Loucy (cell line): ENCODE measurements at regions not wholly inside any gene's neighbourhood (a gene's known extent, or its start where the extent isn't known, plus 50 kb on each side); places are given as distances from the start of the nearest gene placed in this dataset.

Experiments used
- H2AFZ ChIP-seq: fragments of 200-600 bp; sonication (generic); 2 replicates; pipeline ENCODE4 v1.6.0; 2016; ENCODE audit warnings: antibody characterized with exemption, mild to moderate bottlenecking, low read length, moderate library complexity
- H3F3A ChIP-seq: fragments of 200-600 bp; 2 replicates; pipeline ENCODE4 v1.6.0; 2016; ENCODE audit warnings: antibody characterized with exemption, low read depth, mild to moderate bottlenecking
- H3K27me3 ChIP-seq: fragments of 200-600 bp; sonication (generic); 2 replicates; pipeline ENCODE4 v1.6.1; 2014; ENCODE audit warnings: low read length, mild to moderate bottlenecking; ENCODE audit not compliant: insufficient read depth, poor library complexity, severe bottlenecking
- H3K36me3 ChIP-seq: fragments of 200-600 bp; sonication (generic); 2 replicates; pipeline ENCODE4 v1.6.1; 2016; ENCODE audit warnings: low read length; ENCODE audit not compliant: insufficient read depth
- H3K4me1 ChIP-seq: fragments of 200-600 bp; sonication (generic); 2 replicates; pipeline ENCODE4 v1.5.1; 2014; ENCODE audit warnings: low read length, mild to moderate bottlenecking; ENCODE audit not compliant: insufficient read depth, poor library complexity, severe bottlenecking
- H3K4me2 ChIP-seq: fragments of 200-600 bp; sonication (generic); 2 replicates; pipeline ENCODE4 v1.6.0; 2014; ENCODE audit warnings: antibody characterized with exemption, low read length, low read depth, mild to moderate bottlenecking; ENCODE audit not compliant: poor library complexity, severe bottlenecking
- H3K4me3 ChIP-seq: fragments of 200-600 bp; sonication (generic); 2 replicates; pipeline ENCODE4 v1.5.1; 2014; ENCODE audit warnings: low read length, mild to moderate bottlenecking, mixed read lengths; ENCODE audit not compliant: poor library complexity, severe bottlenecking
- H3K79me2 ChIP-seq: fragments of 200-600 bp; sonication (generic); 2 replicates; pipeline ENCODE4 v1.6.1; 2014; ENCODE audit warnings: low read length; ENCODE audit not compliant: insufficient read depth
- H3K9ac ChIP-seq: fragments of 200-600 bp; sonication (generic); 2 replicates; pipeline ENCODE4 v1.6.0; 2014; ENCODE audit warnings: mild to moderate bottlenecking, low read depth, low read length, moderate library complexity; ENCODE audit not compliant: poor library complexity, severe bottlenecking
- H3K9me2 ChIP-seq: fragments of 200-600 bp; sonication (generic); replicated peaks from 2 replicates; pipeline ENCODE4 v1.6.1; 2016; ENCODE audit warnings: low read depth, low read length, mixed read lengths
- H3K9me3 ChIP-seq: fragments of 200-600 bp; sonication (generic); 2 replicates; pipeline ENCODE4 v1.6.1; 2014; ENCODE audit warnings: mild to moderate bottlenecking, antibody characterized with exemption, low read length, low read depth; ENCODE audit not compliant: insufficient read depth
- H4K20me1 ChIP-seq: fragments of 200-600 bp; sonication (generic); 2 replicates; pipeline ENCODE4 v1.6.0; 2014; ENCODE audit warnings: antibody characterized with exemption, low read length, mild to moderate bottlenecking; ENCODE audit not compliant: insufficient read depth, poor library complexity, severe bottlenecking
- CTCF ChIP-seq: fragments of 200-600 bp; sonication (generic); conservative IDR thresholded peaks from 2 replicates; pipeline ENCODE4 v1.5.1; 2014; ENCODE audit warnings: mild to moderate bottlenecking, antibody characterized with exemption, low read length
- EZH2phosphoT487 ChIP-seq: fragments of 200-600 bp; IDR thresholded peaks from 2 replicates; pipeline ENCODE4 v1.6.1; 2018; ENCODE audit warnings: antibody characterized with exemption, mild to moderate bottlenecking, moderate library complexity, borderline replicate concordance

GRCh38 chr14:28608443-28608842 lies 158.1 kb upstream of the FOXG1 start:
- Histone ChIP-seq H3K4me2 (no peak overlapping the region), H3K9me2 (no peaks in the 10 kb centered on the region), H3K36me3 (no peaks in the 10 kb centered on the region), H2AFZ (no peak overlapping the region), H3F3A (no peaks in the 10 kb centered on the region), H4K20me1 (no peaks in the 10 kb centered on the region), H3K9ac (no peak overlapping the region), H3K9me3 (no peaks in the 10 kb centered on the region), H3K27me3 (no peaks in the 10 kb centered on the region), H3K4me1 (no peaks in the 10 kb centered on the region), H3K4me3 (no peak overlapping the region), H3K79me2 (no peaks in the 10 kb centered on the region)
- TF ChIP-seq EZH2phosphoT487: no peak
- no peak for TF ChIP-seq CTCF

- no peak overlapping the region for H3K4me3 ChIP-seq
- H3K4me1 ChIP-seq: no peaks in the 10 kb centered on the region
- H3K27me3 ChIP-seq: no peaks in the 10 kb centered on the region
- H3K9me3 ChIP-seq: no peaks in the 10 kb centered on the region
- H4K20me1 ChIP-seq: no peaks in the 10 kb centered on the region
- H2AFZ ChIP-seq: peak overlapping the region; percentile 62; the same call in 1 of the 2 replicates
- TF ChIP-seq CTCF (peak; percentile 89), EZH2phosphoT487 (no peak)
- H3K9me2 ChIP-seq: no peaks in the 10 kb centered on the region
- H3K36me3 ChIP-seq: no peaks in the 10 kb centered on the region
- H3K79me2 ChIP-seq: no peaks in the 10 kb centered on the region
- no peaks in the 10 kb centered on the region for H3F3A ChIP-seq
- H3K4me2 ChIP-seq: no peak overlapping the region
- no peak overlapping the region for H3K9ac ChIP-seq
Measured at GRCh38 chr14:28608851-28609828, 157.4 kb upstream of the FOXG1 start.

- Histone ChIP-seq H3K9me2 (no peaks in the 10 kb centered on the region), H3K27me3 (no peaks in the 10 kb centered on the region), H3K9ac (no peak overlapping the region), H2AFZ (no peak overlapping the region), H3F3A (no peaks in the 10 kb centered on the region), H3K4me3 (no peak overlapping the region), H4K20me1 (no peaks in the 10 kb centered on the region), H3K36me3 (no peaks in the 10 kb centered on the region), H3K4me2 (no peak overlapping the region), H3K4me1 (no peaks in the 10 kb centered on the region), H3K9me3 (no peaks in the 10 kb centered on the region), H3K79me2 (no peaks in the 10 kb centered on the region)
- no peak for TF ChIP-seq CTCF
- TF ChIP-seq EZH2phosphoT487: no peak
Measured at GRCh38 chr14:28612414-28612813, 154.2 kb upstream of the FOXG1 start.
